Immature natural killer cell (primary cell): ENCODE measurements at regions not wholly inside any gene's neighbourhood (a gene's known extent, or its start where the extent isn't known, plus 50 kb on each side); places are given as distances from the start of the nearest gene placed in this dataset.
"Not testable (repeated sequence)": the region's sequence is repeated elsewhere in the genome, so short reads cannot be mapped to it uniquely, and the experiment has no call there.

Experiments used
- DNase-seq, 3 donors: peaks; one replicate each; pipeline ENCODE4 v3.0.0; 2022; ENCODE audit warnings: mixed read lengths in 1 of 3
- H3K27ac Mint-ChIP-seq, 6 donors: one replicate each; pipeline ENCODE4 v1.8.0; 2020; ENCODE audit warnings: mixed read lengths in 6 of 6, mild to moderate bottlenecking in 5 of 6, inconsistent platforms in 4 of 6, moderate library complexity in 3 of 6
- H3K27me3 Mint-ChIP-seq, 3 donors: one replicate each; pipeline ENCODE4 v1.8.0; 2020 to 2021; ENCODE audit warnings: low read depth in 3 of 3, mild to moderate bottlenecking in 3 of 3, mixed read lengths in 3 of 3, moderate library complexity in 3 of 3, inconsistent platforms in 1 of 3
- H3K36me3 Mint-ChIP-seq, 3 donors: one replicate each; pipeline ENCODE4 v1.8.0; 2020; ENCODE audit warnings: mixed read lengths in 3 of 3, inconsistent platforms in 2 of 3, mild to moderate bottlenecking in 2 of 3
- H3K4me1 Mint-ChIP-seq, 2 donors: one replicate each; pipeline ENCODE4 v1.8.0; 2020; ENCODE audit warnings: inconsistent platforms in 2 of 2, mild to moderate bottlenecking in 2 of 2, mixed read lengths in 2 of 2, moderate library complexity in 1 of 2
- H3K4me3 Mint-ChIP-seq, 5 donors: one replicate each; pipeline ENCODE4 v1.8.0; 2020; ENCODE audit warnings: mild to moderate bottlenecking in 5 of 5, mixed read lengths in 5 of 5, inconsistent platforms in 3 of 5, moderate library complexity in 3 of 5
- H3K9me3 Mint-ChIP-seq, 6 donors: one replicate each; pipeline ENCODE4 v1.8.0; 2020; ENCODE audit warnings: mild to moderate bottlenecking in 6 of 6, mixed read lengths in 6 of 6, inconsistent platforms in 4 of 6, moderate library complexity in 3 of 6

DNA sequence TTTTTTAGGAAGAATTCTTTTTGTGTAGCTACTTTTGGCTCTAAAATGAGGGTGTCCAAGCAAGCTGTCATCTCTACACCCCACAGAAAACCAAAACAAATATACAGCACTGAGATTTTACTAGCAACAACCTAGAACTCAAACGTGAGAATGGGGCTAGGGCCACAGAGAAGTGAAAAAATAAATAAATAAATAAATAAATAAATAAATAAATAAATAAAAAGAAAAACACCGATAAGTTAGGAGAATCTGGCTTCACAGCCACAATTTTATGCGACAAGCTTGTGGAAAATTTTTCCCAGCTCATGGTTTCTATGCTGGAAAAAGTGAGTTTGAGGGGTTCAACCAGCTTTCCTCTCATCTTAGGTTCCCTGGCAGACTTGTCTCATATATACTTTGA is 324.6 kb upstream of the TACR3 start:
- peaks cover 0 to 17% (median 2%) of the 10 kb centered on the region in 6 donors for H3K9me3 Mint-ChIP-seq
- H3K27me3 Mint-ChIP-seq, result peaks cover 0 to 2% (median 0%) of the 10 kb centered on the region in 3 donors
- no peak for DNase-seq
- no peaks in the 10 kb centered on the region for H3K36me3 Mint-ChIP-seq
- H3K4me3 Mint-ChIP-seq, result no peak overlapping the region
- no peak overlapping the region for H3K27ac Mint-ChIP-seq
- no peaks in the 10 kb centered on the region for H3K4me1 Mint-ChIP-seq

- H3K4me1 Mint-ChIP-seq, result no peaks in the 10 kb centered on the region
- H3K4me3 Mint-ChIP-seq, result no peak overlapping the region
- peaks cover 0 to 22% (median 6%) of the 10 kb centered on the region in 6 donors for H3K9me3 Mint-ChIP-seq
- no peaks in the 10 kb centered on the region for H3K27me3 Mint-ChIP-seq
- DNase-seq, result no peak
- H3K36me3 Mint-ChIP-seq, result no peaks in the 10 kb centered on the region
- H3K27ac Mint-ChIP-seq, result no peak overlapping the region
These were observed 313.1 kb upstream of the TACR3 start for GRCh38 chr4:104032896-104033295.

DNA sequence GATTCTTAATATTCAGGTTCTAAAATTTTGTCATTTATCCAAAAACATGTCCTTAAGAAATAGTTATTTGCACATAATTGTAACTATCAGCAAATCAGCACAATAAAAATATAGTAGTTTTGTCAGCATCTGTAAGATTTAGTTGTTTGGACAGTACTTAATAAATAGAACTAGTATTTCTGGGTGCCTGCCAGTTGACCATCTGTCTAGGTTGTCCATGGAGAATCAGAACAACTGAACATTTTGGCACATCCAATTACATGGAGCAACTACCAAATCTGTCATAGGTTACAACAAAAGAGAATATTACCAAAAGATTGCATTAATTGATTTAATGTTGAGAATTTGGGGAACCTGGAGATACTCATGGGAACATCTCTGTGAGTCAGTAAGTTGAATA is 305.5 kb upstream of the TACR3 start:
- no peak overlapping the region for H3K4me3 Mint-ChIP-seq
- H3K36me3 Mint-ChIP-seq, result no peaks in the 10 kb centered on the region
- no peak overlapping the region for H3K27ac Mint-ChIP-seq
- DNase-seq, result no peak
- H3K9me3 Mint-ChIP-seq, result peaks cover 0 to 8% (median under 1%) of the 10 kb centered on the region in 6 donors
- H3K27me3 Mint-ChIP-seq, result peaks cover 0 to 3% (median 0%) of the 10 kb centered on the region in 3 donors
- H3K4me1 Mint-ChIP-seq, result no peaks in the 10 kb centered on the region

DNA sequence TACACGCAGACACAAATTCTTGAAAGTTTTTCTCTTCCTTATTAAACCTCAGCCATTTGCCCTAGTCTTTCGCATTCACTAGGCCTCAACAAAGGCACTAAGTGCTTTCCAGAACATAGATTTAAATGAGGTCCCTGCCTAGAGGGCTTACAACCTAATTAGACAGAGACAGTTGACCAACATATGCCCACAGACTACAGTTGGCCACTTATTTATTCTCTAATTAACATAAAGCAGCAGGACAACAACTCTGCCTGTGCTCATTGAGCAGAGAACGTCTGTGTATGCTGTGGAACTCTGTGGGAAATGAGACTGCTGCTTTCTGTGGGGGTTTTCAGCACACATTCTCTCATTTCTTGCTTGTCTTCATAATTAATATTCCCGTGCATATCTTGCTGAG is 303.0 kb upstream of the TACR3 start:
- H3K9me3 Mint-ChIP-seq, result peaks cover 0 to 7% (median 2%) of the 10 kb centered on the region in 6 donors
- no peak overlapping the region for H3K27ac Mint-ChIP-seq
- H3K4me1 Mint-ChIP-seq, result no peaks in the 10 kb centered on the region
- DNase-seq, result no peak
- no peaks in the 10 kb centered on the region for H3K36me3 Mint-ChIP-seq
- peaks cover 0 to 3% (median 0%) of the 10 kb centered on the region in 3 donors for H3K27me3 Mint-ChIP-seq
- H3K4me3 Mint-ChIP-seq, result no peak overlapping the region

DNA sequence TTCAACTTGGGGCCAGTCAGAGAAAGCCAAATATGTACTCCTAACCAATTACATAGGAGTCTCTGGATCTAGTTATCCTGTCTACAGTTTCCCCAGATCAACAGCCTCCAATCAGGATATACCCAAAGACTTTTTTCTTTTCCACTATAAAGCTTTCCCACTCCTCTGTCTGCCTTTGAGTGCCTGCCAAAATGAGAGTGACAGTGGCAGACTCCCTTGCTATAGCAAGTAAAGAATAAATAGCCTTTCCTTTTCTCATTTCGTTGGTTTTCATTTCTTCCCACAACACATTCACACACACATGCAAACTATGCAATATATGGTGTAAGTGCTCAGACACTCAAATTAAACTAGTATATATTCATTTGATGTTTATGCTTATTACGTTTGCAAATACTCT is 302.4 kb upstream of the TACR3 start:
- peaks cover 0 to 7% (median 2%) of the 10 kb centered on the region in 6 donors for H3K9me3 Mint-ChIP-seq
- no peak overlapping the region for H3K4me3 Mint-ChIP-seq
- H3K27ac Mint-ChIP-seq, result no peak overlapping the region

DNA sequence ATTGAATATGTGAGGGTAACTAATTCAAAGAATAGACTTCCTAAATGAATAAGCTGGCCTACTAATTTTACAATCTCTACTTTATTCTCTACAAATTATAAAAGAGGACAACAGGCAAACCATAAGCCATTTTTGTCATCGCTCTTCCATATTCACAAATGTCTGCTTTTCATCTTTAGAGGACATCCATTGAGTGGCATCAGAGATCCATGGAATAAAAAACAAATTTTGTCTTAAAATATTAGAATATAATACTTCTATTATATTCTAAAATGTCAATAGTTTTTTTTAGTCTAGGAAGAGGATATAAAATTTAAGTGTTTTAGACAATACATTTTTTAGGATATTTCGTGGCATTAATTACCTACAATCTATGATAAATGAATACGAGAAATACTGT is 300.9 kb upstream of the TACR3 start:
- peaks cover 0 to 7% (median 2%) of the 10 kb centered on the region in 6 donors for H3K9me3 Mint-ChIP-seq
- H3K27me3 Mint-ChIP-seq, result no peaks in the 10 kb centered on the region
- no peaks in the 10 kb centered on the region for H3K4me1 Mint-ChIP-seq
- no peak overlapping the region for H3K4me3 Mint-ChIP-seq
- no peak overlapping the region for H3K27ac Mint-ChIP-seq
- DNase-seq, result no peak
- H3K36me3 Mint-ChIP-seq, result no peaks in the 10 kb centered on the region

More for the DNA sequence above, 302.4 kb upstream of the TACR3 start:
- no peak for DNase-seq
- Mint-ChIP-seq H3K4me1 (no peaks in the 10 kb centered on the region), H3K36me3 (no peaks in the 10 kb centered on the region), H3K27me3 (peaks cover 0 to 3% (median 0%) of the 10 kb centered on the region in 3 donors)

GRCh38 chr4:104017213-104017612 is 297.4 kb upstream of the TACR3 start:
- no peak for DNase-seq
- peaks cover 0 to 7% (median 1%) of the 10 kb centered on the region in 6 donors for H3K9me3 Mint-ChIP-seq
- no peak overlapping the region for H3K27ac Mint-ChIP-seq
- no peaks in the 10 kb centered on the region for H3K27me3 Mint-ChIP-seq
- no peak overlapping the region for H3K4me3 Mint-ChIP-seq
- no peaks in the 10 kb centered on the region for H3K4me1 Mint-ChIP-seq
- H3K36me3 Mint-ChIP-seq, result no peaks in the 10 kb centered on the region

DNA sequence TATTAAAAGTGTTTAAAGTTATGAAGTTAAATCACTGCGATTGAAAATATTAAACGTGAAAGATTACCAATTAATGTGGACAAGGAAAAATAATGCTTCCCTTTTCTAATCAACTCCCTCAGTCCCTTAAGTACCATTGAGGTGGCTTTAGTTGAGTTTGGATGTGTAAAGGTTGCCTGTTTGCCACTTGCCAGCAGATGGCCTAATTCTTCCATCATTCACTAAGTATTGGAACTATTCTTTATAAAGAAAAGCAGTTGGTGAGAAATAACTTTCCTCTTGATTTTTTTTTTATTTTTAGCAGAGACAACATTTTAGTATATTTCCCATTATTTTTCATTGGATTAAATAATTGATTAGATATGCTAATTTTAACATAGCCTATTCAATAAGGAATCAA is 295.9 kb upstream of the TACR3 start:
- Mint-ChIP-seq H3K36me3 (no peaks in the 10 kb centered on the region), H3K4me3 (no peak overlapping the region), H3K27me3 (no peaks in the 10 kb centered on the region), H3K4me1 (no peaks in the 10 kb centered on the region), H3K27ac (no peak overlapping the region), H3K9me3 (peaks cover 0 to 7% (median 1%) of the 10 kb centered on the region in 6 donors)
- no peak for DNase-seq

GRCh38 chr4:104010722-104011121 is 290.9 kb upstream of the TACR3 start:
- H3K4me1 Mint-ChIP-seq, result no peaks in the 10 kb centered on the region
- H3K27me3 Mint-ChIP-seq, result no peaks in the 10 kb centered on the region
- peaks cover 0 to 8% (median 2%) of the 10 kb centered on the region in 6 donors for H3K9me3 Mint-ChIP-seq
- no peaks in the 10 kb centered on the region for H3K36me3 Mint-ChIP-seq
- no peak overlapping the region for H3K27ac Mint-ChIP-seq
- H3K4me3 Mint-ChIP-seq, result no peak overlapping the region
- no peak for DNase-seq

GRCh38 chr4:104002318-104002717 is 282.5 kb upstream of the TACR3 start:
- peaks cover 7 to 39% (median 28%) of the 10 kb centered on the region in 6 donors for H3K9me3 Mint-ChIP-seq
- H3K27me3 Mint-ChIP-seq, H3K4me1 Mint-ChIP-seq, H3K36me3 Mint-ChIP-seq, DNase-seq, H3K27ac Mint-ChIP-seq, H3K4me3 Mint-ChIP-seq: not testable (repeated sequence)

DNA sequence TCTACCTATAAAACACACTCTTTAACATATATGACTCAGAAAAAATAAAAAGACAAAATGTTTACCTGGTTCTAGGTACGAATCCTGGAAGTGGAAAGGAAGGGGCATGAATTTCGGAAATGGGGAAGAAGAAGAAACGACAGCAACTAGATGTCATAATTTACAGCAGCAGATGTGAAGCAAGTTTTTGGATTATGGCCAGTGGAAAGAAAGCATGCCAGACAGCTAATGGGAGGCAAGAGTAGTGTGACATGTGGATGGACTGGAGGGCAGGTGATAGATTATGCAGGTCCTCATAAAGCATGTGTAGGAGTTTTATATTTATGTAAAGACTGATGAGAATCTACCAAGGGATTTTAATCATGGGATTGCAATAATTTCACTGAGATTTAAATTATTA is 279.0 kb upstream of the TACR3 start:
- Mint-ChIP-seq H3K4me3 (no peak overlapping the region), H3K4me1 (no peaks in the 10 kb centered on the region), H3K27me3 (peaks cover 0 to 2% (median 0%) of the 10 kb centered on the region in 3 donors), H3K27ac (no peak overlapping the region), H3K9me3 (peaks cover 2 to 31% (median 26%) of the 10 kb centered on the region in 6 donors), H3K36me3 (no peaks in the 10 kb centered on the region)
- no peak for DNase-seq

DNA sequence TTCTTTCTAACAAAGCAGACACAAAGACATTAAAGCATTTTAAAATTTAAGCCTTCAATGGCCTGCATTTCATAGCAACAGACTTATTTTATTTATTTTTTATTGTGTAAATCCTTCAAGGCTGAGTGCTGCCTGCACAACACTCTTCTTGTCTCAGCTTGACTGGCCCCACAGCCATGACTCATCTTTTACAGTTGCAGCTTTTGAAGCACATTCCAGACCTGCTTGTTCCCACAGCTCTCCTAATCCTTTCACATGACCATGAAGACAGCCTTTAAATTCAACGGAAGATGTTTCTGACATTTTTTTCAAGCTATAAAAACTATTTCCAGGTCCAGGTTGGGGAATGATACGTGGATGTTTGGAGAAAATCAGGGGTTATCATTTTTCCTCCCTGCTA is 276.9 kb upstream of the TACR3 start:
- DNase-seq, result no peak
- Mint-ChIP-seq H3K36me3 (no peaks in the 10 kb centered on the region), H3K4me1 (no peaks in the 10 kb centered on the region), H3K9me3 (peaks cover 2 to 24% (median 21%) of the 10 kb centered on the region in 6 donors), H3K27me3 (peaks cover 0 to 2% (median 0%) of the 10 kb centered on the region in 3 donors), H3K4me3 (no peak overlapping the region), H3K27ac (no peak overlapping the region)

DNA sequence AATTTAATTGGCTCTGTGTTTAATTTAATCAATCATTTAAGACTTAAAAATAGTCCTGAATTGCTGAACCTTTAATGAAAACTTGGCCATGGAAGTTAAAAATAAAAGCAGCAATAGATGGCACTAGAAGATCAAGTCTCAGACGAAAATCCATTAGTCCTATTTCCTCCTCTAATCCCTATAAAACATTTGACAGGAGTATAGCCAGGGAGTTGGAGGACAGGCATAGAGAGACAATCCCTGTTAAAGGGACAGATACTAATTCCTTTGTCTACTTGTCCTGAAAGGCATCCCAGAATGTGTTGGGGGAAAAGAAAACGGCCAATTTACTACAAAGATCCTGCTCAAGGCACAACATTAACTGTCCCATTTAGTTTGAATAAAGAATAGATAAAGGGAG is 276.3 kb upstream of the TACR3 start:
- Mint-ChIP-seq H3K36me3 (no peaks in the 10 kb centered on the region), H3K27me3 (peaks cover 0 to 2% (median 0%) of the 10 kb centered on the region in 3 donors), H3K4me3 (no peak overlapping the region), H3K4me1 (no peaks in the 10 kb centered on the region), H3K9me3 (peaks cover 2 to 26% (median 23%) of the 10 kb centered on the region in 6 donors), H3K27ac (no peak overlapping the region)
- DNase-seq, result no peak

DNA sequence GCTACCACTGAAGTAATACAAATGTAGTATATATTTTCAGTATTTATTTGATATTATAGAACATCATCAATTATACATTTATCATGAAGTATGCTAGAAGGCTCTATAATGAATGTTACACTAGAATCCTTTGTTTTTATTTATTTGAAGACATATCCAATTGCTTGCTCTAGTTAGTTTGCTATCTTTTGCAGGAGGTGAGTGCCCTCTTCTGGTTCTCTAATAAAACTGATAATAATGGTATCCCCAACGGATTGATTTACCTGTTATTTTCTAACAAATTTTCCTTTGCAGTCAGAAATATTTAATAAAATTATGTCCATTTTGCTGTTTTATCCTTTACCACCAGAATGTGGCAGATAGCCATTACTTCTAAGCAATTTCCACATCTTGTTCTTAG is 274.3 kb upstream of the TACR3 start:
- Mint-ChIP-seq H3K4me3 (no peak overlapping the region), H3K9me3 (peaks cover 2 to 35% (median 25%) of the 10 kb centered on the region in 6 donors), H3K27me3 (peaks cover 0 to 4% (median 0%) of the 10 kb centered on the region in 3 donors), H3K36me3 (no peaks in the 10 kb centered on the region), H3K4me1 (no peaks in the 10 kb centered on the region), H3K27ac (no peak overlapping the region)
- no peak for DNase-seq

- Mint-ChIP-seq H3K9me3 (peaks cover 0 to 33% (median 5%) of the 10 kb centered on the region in 6 donors), H3K27me3 (no peaks in the 10 kb centered on the region), H3K36me3 (no peaks in the 10 kb centered on the region), H3K27ac (no peak overlapping the region), H3K4me1 (no peaks in the 10 kb centered on the region), H3K4me3 (no peak overlapping the region)
- no peak for DNase-seq
These were observed 262.7 kb upstream of the TACR3 start for GRCh38 chr4:103982454-103982853.
